ENCODE measurements at regions not wholly inside any gene's neighbourhood (a gene's known extent, or its start where the extent isn't known, plus 50 kb on each side); places are given as distances from the start of the nearest gene placed in this dataset.

GRCh38 chr12:30500532-30500931 lies 195.1 kb downstream of the IPO8 start:
- TF ChIP-seq POLR2A (IDR thresholded peaks at IDR 0.05) (no peak), EP300 (IDR thresholded peaks at IDR 0.05; ENCODE audit: low read depth) (no peak), POLR2AphosphoS5 (IDR thresholded peaks at IDR 0.05) (no peak), CTCF (IDR thresholded peaks at IDR 0.05) (no peak)
- no peaks in the 10 kb centered on the region for H3K4me1 ChIP-seq
- WGBS, 2 donors (ENCODE audit: low coverage in 1 of 2) = 79 to 97% methylated on average over 4 of the region's 4 CpGs
- no peaks in the 10 kb centered on the region for H3K36me3 ChIP-seq
- in situ Hi-C loops (cut with MboI; ENCODE audit: low pct_ligation_motif_present in 1 of 4, low pct_unique_long_range_greater_than_20kb in 1 of 4, low sequenced_read_pairs in 3 of 4) (no loop called here), intact Hi-C loops (cut with DNase I; ENCODE audit: low total_unique reads) (no loop called here)
- no peaks in the 10 kb centered on the region for H3K9me3 ChIP-seq
- H3K27ac ChIP-seq = no peak overlapping the region
- no peak for DNase-seq
- H3K4me3 ChIP-seq = no peak overlapping the region
- no peaks in the 10 kb centered on the region for H3K27me3 ChIP-seq

GRCh38 chr12:30485230-30485890 lies 210.3 kb downstream of the IPO8 start:
- no peaks in the 10 kb centered on the region for H3K4me1 ChIP-seq
- TF ChIP-seq CTCF (IDR thresholded peaks at IDR 0.05) = no peak
- no peak for TF ChIP-seq POLR2A (IDR thresholded peaks at IDR 0.05)
- no peak for TF ChIP-seq POLR2AphosphoS5 (IDR thresholded peaks at IDR 0.05)
- no peak for TF ChIP-seq EP300 (IDR thresholded peaks at IDR 0.05; ENCODE audit: low read depth)
- WGBS, 2 donors (ENCODE audit: low coverage in 1 of 2) = 89% methylated on average over 14 of the region's 14 CpGs; no CpG with 5 or more reads in 1 of the 2 donors
- in situ Hi-C loops (cut with MboI; ENCODE audit: low pct_ligation_motif_present in 1 of 4, low pct_unique_long_range_greater_than_20kb in 1 of 4, low sequenced_read_pairs in 3 of 4) = no loop called here
- H3K27ac ChIP-seq = no peak overlapping the region
- H3K9me3 ChIP-seq = no peaks in the 10 kb centered on the region
- DNase-seq = no peak
- H3K4me3 ChIP-seq = no peak overlapping the region
- H3K27me3 ChIP-seq = no peaks in the 10 kb centered on the region
- intact Hi-C loops (cut with DNase I; ENCODE audit: low total_unique reads) = no loop called here
- H3K36me3 ChIP-seq = no peaks in the 10 kb centered on the region

- no peaks in the 10 kb centered on the region for H3K4me1 ChIP-seq
- intact Hi-C loops (cut with DNase I; ENCODE audit: low total_unique reads) = no loop called here
- H3K4me3 ChIP-seq = no peak overlapping the region
- no peaks in the 10 kb centered on the region for H3K36me3 ChIP-seq
- TF ChIP-seq POLR2A (IDR thresholded peaks at IDR 0.05) = no peak
- no peak for TF ChIP-seq CTCF (IDR thresholded peaks at IDR 0.05)
- no peak for TF ChIP-seq POLR2AphosphoS5 (IDR thresholded peaks at IDR 0.05)
- no peak for TF ChIP-seq EP300 (IDR thresholded peaks at IDR 0.05; ENCODE audit: low read depth)
- no peaks in the 10 kb centered on the region for H3K9me3 ChIP-seq
- in situ Hi-C loops (cut with MboI; ENCODE audit: low pct_ligation_motif_present in 1 of 4, low pct_unique_long_range_greater_than_20kb in 1 of 4, low sequenced_read_pairs in 3 of 4) = no loop called here
- WGBS, 2 donors (ENCODE audit: low coverage in 1 of 2) = 79 to 83% methylated on average over 4 to 5 of the region's 5 CpGs
- H3K27ac ChIP-seq = no peak overlapping the region
- no peak for DNase-seq
- no peaks in the 10 kb centered on the region for H3K27me3 ChIP-seq
Observed at GRCh38 chr12:30484658-30485057, 211.0 kb downstream of the IPO8 start.

GRCh38 chr12:30482650-30483049 lies 213.0 kb downstream of the IPO8 start:
- Histone ChIP-seq H3K36me3 (no peaks in the 10 kb centered on the region), H3K4me1 (no peaks in the 10 kb centered on the region), H3K4me3 (no peak overlapping the region), H3K9me3 (no peaks in the 10 kb centered on the region), H3K27me3 (no peaks in the 10 kb centered on the region), H3K27ac (no peak overlapping the region)
- TF ChIP-seq POLR2A (IDR thresholded peaks at IDR 0.05) (no peak), POLR2AphosphoS5 (IDR thresholded peaks at IDR 0.05) (no peak), EP300 (IDR thresholded peaks at IDR 0.05; ENCODE audit: low read depth) (no peak), CTCF (IDR thresholded peaks at IDR 0.05) (no peak)
- WGBS, 2 donors (ENCODE audit: low coverage in 1 of 2) = 83 to 100% methylated on average over 1 of the region's 1 CpG
- DNase-seq = no peak
- intact Hi-C loops (cut with DNase I; ENCODE audit: low total_unique reads) = no loop called here
- in situ Hi-C loops (cut with MboI; ENCODE audit: low pct_ligation_motif_present in 1 of 4, low pct_unique_long_range_greater_than_20kb in 1 of 4, low sequenced_read_pairs in 3 of 4) = no loop called here
